KBM-7 (cell line): ENCODE measurements at regions not wholly inside any gene's neighbourhood (a gene's known extent, or its start where the extent isn't known, plus 50 kb on each side); places are given as distances from the start of the nearest gene placed in this dataset.

ENCODE experiments used
- DNase-seq: peaks from one replicate; pipeline ENCODE4 v3.0.0-alpha.2; 2015
- in situ Hi-C: fragments of 300-500 bp; cut with MboI; formaldehyde crosslinking; loops from 2 replicates; pipeline ENCODE4 v1.14.3; 2020; ENCODE audit warnings: low sequenced_read_pairs, low pct_unique_long_range_greater_than_20kb, mixed read lengths

DNA sequence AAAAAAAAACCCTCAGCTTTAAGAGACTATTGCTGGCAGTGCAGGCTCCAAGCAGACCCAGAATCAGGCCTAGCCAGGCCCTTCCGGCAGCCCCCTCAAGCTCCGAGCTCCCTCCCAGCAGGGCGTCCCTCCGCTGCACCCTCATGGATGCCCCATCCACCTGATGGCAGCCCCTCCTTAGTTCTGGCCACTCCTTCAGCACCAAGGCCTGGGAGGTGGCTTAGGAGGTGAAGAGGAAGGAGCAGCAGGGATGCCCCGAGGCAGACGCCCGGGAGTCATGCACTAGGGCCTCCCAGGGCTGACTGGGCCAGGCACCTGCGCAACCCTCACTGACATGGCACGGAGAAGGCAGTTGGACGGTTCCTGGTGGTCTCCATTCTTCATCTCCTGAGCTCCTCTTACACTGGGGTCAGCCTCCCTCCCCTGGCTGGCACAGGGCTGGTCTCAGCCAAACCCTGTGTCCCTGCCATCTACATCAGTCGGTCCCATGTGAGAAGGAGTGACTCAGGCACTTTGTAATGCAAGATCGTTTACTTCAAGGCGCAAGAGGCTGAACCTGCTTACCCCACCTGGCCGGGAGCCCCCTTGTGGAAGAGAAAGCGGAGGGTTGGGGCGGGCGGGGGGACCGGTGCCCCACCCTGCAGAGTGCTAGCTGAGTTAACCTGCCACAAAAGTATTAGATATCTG is 53.5 kb upstream of the ID2 start:
- in situ Hi-C loops, result no loop called here
- DNase-seq, result no peak

DNA sequence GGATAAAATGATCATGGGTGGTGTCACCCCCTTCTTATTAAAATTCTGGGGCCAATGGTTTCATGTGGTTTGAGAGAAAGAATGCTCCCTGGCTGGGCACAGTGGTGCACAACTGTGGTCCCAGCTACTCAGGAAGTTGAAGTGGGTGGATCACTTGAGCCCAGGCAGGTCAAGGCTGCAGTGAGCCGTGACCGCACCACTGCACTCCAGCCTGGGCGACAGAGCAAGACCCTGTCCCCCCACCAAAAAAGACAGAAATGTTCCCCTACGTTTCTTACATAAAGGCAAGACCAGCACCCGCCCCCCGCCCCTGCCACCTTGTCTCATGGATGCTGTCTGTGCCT is 53.0 kb upstream of the ID2 start:
- in situ Hi-C loops, result no loop called here
- no peak for DNase-seq

DNA sequence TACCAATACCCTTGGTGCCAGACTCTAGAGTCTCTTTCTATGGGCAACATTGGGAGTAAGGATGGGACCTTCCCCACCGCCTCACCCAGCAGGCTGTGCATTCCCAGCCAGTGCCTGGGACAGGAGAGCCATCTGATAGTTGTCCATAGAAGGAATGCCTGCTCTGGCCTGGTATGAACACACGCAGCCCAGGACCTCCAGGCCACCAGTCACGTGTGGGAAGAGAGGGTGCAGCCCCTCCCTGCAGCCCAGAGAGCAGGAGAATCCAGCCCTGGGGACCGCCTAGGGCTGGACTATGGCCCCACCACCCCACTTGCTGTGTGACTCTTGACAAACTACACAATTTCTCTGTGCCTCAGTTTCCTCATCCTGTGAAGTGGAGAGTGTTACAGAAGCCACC is 52.5 kb upstream of the ID2 start:
- in situ Hi-C loops, result no loop called here
- no peak for DNase-seq

DNA sequence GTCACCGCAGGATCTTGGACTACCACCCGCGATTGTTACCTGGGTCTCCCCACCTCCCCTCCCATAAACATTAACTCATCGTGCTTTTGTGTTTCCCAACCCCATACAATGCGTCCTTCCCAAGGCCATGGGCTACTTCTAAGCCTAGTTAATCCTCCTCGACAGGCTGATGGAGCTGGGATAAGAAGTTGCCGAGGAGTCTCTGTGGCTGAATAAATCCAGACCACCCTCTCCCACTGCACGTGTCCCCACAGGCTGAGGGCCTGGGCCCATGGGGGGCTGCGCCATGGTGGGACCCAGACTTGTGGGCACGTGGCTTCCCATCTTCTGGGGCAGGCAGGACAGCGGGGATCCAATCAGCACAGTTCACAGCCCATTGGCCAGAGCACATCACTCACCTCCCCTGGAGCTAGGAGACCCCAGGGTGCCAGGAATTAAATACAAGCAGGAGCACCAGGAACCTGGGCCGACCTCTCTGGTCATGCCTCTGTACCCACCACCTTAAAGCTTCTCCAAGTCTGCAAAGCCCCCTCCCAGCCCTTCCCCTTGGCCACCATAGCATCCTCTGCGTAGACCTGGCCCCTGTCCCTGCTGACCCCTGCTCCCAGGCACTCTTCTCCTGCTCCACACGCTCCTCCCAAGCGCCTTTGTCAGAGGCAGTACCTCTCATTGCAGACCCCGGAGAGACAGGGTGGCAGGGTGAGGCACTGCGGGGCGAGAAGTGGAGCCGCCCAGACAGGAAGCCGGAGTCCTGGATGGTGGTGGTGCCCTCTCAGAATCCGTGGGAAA is 51.0 kb upstream of the ID2 start:
- DNase-seq, result no peak
- in situ Hi-C loops, result no loop called here

DNA sequence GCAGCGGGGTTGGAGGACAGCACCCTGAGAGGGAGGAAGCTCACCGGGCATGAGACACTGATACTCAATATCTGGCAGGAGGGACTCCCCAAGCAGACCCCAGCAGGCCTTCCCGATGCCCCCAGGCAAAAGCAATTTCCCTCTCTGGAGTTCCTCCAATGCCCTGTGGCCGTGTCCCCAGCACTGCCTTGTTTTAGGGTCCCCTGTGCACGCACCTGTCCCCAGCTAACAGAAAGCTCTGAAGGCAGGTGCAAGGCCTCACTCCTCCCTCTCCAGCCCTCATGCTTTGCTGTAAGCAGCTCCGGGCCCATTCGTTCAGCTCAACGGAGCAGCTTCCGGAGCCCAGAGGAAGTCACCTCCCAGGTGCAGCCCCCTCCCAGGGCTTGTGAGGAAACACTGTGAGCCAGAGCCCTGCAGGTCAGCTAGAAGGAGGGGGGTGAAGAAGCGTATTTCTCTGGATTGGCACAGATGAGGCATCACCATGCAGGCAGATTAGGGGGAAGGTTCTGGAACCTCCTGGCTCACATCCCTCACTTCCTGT is 50.3 kb upstream of the ID2 start:
- DNase-seq, result no peak
- in situ Hi-C loops, result no loop called here
